ENCODE measurements at regions not wholly inside any gene's neighbourhood (a gene's known extent, or its start where the extent isn't known, plus 50 kb on each side); places are given as distances from the start of the nearest gene placed in this dataset.

DNA sequence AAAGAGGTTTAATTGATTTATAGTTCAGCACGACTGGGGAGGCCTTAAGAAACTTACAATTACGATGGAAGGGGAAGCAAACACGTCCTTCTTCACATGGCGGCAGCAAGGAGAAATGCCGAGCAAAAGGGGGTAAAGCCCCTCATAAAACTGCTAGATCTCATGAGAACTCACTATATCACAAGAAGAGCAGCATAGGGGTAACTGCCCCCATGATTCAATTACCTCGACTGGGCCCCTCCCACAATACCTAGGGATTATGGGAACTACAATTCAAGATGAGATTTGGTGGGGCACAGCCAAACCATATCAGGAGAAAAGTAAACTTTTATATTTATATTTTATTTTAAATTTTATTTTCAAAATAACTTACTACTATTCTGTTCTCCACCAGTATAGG, 272.0 kb downstream of the MYCN start:
- TF ChIP-seq CTCF (IDR thresholded peaks at IDR 0.05) (no peak), POLR2A (IDR thresholded peaks at IDR 0.05) (no peak), POLR2AphosphoS5 (IDR thresholded peaks at IDR 0.05) (no peak)
